Right cardiac atrium (tissue), 5 donors: ENCODE measurements at regions not wholly inside any gene's neighbourhood (a gene's known extent, or its start where the extent isn't known, plus 50 kb on each side); places are given as distances from the start of the nearest gene placed in this dataset.

Experiments
- ATAC-seq, 2 donors: fragments of 200-7000 bp; cut with Tn5 transposase; one replicate each; pipeline versions ENCODE4 v1.8.0 to v1.9.1; 2020; ENCODE audit warnings: moderate library complexity in 2 of 2, mild to moderate bottlenecking in 1 of 2
- DNase-seq, 3 donors: peaks; one replicate each; pipeline ENCODE4 v3.0.0-alpha.2; 2020
- H3K27ac ChIP-seq: one replicate; pipeline ENCODE4 v1.5.1; 2013; ENCODE audit warnings: mild to moderate bottlenecking, low read length, control low read depth, moderate library complexity
- H3K27me3 ChIP-seq: one replicate; pipeline ENCODE4 v1.6.1; 2013; ENCODE audit not compliant: control insufficient read depth, insufficient read depth
- H3K4me1 ChIP-seq: one replicate; pipeline ENCODE4 v1.6.1; 2013; ENCODE audit warnings: low read length; ENCODE audit not compliant: control insufficient read depth, insufficient read depth
- H3K4me3 ChIP-seq: one replicate; pipeline ENCODE4 v1.5.1; 2013; ENCODE audit warnings: low read length, control low read depth
- H3K9me3 ChIP-seq: one replicate; pipeline ENCODE4 v1.6.1; 2013; ENCODE audit warnings: low read length; ENCODE audit not compliant: control insufficient read depth
- WGBS: extraction: QIAGEN DNeasy Blood & Tissue Kit; methylation state at CpG from one replicate; pipeline ENCODE4 v1.1.7; 2013; 5-methylcytosine and 5-hydroxymethylcytosine counted together
- intact Hi-C, 4 donors: fragments of 100-400 bp; cut with DNase I; formaldehyde crosslinking; loops; one replicate each; pipeline versions ENCODE4 v1.11.0 to v1.14.0; 2022 to 2023
- donor health status: healthy with polysubstance abuse.
- donor health status: DM: no; HTN: yes; CAD: no.
- donor health status: DM: no; HTN: no; CAD: no.
- donor health status: DM: no; HTN: yes; CAD: no; lungs with severe emphysema.
- donor health status: DM: yes; HTN: yes; CAD: no.

DNA sequence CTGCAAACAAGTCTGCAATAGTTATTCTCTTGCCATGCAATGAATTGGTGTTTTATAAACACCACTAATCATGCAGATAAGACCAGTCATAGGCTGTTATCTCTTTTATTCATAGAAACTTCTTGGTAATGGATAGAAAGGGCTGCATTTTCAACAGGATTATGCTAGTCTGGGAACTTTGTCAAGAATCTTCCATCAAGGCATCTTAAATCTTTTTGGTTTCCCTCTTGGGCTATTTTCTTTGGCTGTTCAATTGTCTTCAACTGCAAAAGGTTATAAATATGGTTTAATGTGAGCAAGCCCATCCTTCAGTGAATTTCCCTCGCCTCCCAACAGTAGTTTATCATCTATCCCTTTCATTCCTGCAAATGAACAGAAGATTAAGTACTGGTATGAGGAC lies 59.0 kb upstream of the MINAR1 start:
- no peaks in the 10 kb centered on the region for H3K9me3 ChIP-seq
- WGBS = 56% methylated on average over 1 of the region's 1 CpG
- no peak overlapping the region for H3K4me3 ChIP-seq
- DNase-seq (no peak), ATAC-seq (no peak)
- no peaks in the 10 kb centered on the region for H3K27me3 ChIP-seq
- intact Hi-C loops = no loop called here
- no peaks in the 10 kb centered on the region for H3K4me1 ChIP-seq
- H3K27ac ChIP-seq = no peak overlapping the region

GRCh38 chr15:79373728-79374127 lies 58.4 kb upstream of the MINAR1 start:
- H3K27me3 ChIP-seq = no peaks in the 10 kb centered on the region
- H3K27ac ChIP-seq = no peak overlapping the region
- WGBS = 72% methylated on average over 2 of the region's 2 CpGs
- no peaks in the 10 kb centered on the region for H3K4me1 ChIP-seq
- H3K4me3 ChIP-seq = no peak overlapping the region
- intact Hi-C loops = no loop called here
- no peak for ATAC-seq
- no peaks in the 10 kb centered on the region for H3K9me3 ChIP-seq
- DNase-seq = no peak

- Histone ChIP-seq H3K9me3 (no peaks in the 10 kb centered on the region), H3K4me3 (no peak overlapping the region), H3K27me3 (no peaks in the 10 kb centered on the region), H3K27ac (no peak overlapping the region), H3K4me1 (no peaks in the 10 kb centered on the region)
- intact Hi-C loops = no loop called here
- ATAC-seq = no peak
- no peak for DNase-seq
- WGBS = 84% methylated on average over 3 of the region's 3 CpGs
Observed at GRCh38 chr15:79376383-79376782, 55.8 kb upstream of the MINAR1 start.

GRCh38 chr15:79378394-79379109 lies 53.6 kb upstream of the MINAR1 start:
- Histone ChIP-seq H3K4me1 (no peaks in the 10 kb centered on the region), H3K9me3 (no peaks in the 10 kb centered on the region), H3K4me3 (no peak overlapping the region), H3K27me3 (no peaks in the 10 kb centered on the region), H3K27ac (no peak overlapping the region)
- intact Hi-C loops = no loop called here
- ATAC-seq (no peak), DNase-seq (no peak)
- 87% methylated on average over 3 of the region's 3 CpGs for WGBS

- no peak overlapping the region for H3K4me3 ChIP-seq
- H3K27me3 ChIP-seq = no peaks in the 10 kb centered on the region
- peak; percentile 87 to 89 for ATAC-seq
- peak; percentile 73 to 94 (median 87) for DNase-seq
- H3K9me3 ChIP-seq = no peaks in the 10 kb centered on the region
- intact Hi-C loops = loop anchor here (2.0 to 10.0 kb wide), 7 partner anchors 214 to 614 kb away; no protein-coding TSS in a partner anchor
- no peaks in the 10 kb centered on the region for H3K4me1 ChIP-seq
- WGBS = 48% methylated on average over 4 of the region's 4 CpGs
- no peak overlapping the region for H3K27ac ChIP-seq
Observed at GRCh38 chr15:79380755-79381497, 51.2 kb upstream of the MINAR1 start.

DNA sequence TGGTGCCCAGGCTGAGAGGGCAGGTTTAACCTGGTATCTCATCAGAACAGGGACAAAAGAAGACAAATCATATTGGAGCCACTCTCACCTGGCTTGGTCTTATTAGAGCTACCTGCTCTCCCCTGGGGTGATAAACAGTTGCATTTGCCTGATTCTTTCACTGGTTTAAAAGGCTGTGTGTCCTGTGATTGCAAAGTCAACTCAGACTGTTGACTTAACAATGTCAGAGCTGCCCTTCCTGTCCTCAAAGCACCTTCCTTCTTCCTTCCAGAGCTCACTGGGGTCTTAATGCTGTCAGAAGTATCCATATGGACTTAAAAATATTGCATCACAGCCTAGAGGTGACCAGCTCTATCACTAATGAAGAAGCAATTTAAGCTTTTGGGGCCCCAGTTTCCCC lies 50.5 kb upstream of the MINAR1 start:
- no peak for ATAC-seq
- Histone ChIP-seq H3K4me1 (no peaks in the 10 kb centered on the region), H3K4me3 (no peak overlapping the region), H3K27me3 (no peaks in the 10 kb centered on the region), H3K9me3 (no peaks in the 10 kb centered on the region), H3K27ac (no peak overlapping the region)
- intact Hi-C loops = loop anchor here (2.0 to 10.0 kb wide), 7 partner anchors 213 to 613 kb away; no protein-coding TSS in a partner anchor
- DNase-seq = no peak
